HepG2 (cell line): ENCODE measurements at regions not wholly inside any gene's neighbourhood (a gene's known extent, or its start where the extent isn't known, plus 50 kb on each side); places are given as distances from the start of the nearest gene placed in this dataset.

ENCODE experiments used
- ATAC-seq: fragments of 200-7000 bp; cut with Tn5 transposase; 3 replicates; pipeline ENCODE4 v1.9.1; 2020; ENCODE audit warnings: mild to moderate bottlenecking, moderate library complexity
- BruUV-seq: library from RNA; stranded (reverse); fragments of 400-500 nt; replicated peaks from 2 replicates; lab custom pipeline; 2021; lab: Mats Ljungman, UMichigan
- CTCF ChIA-PET: fragments of 300-600 bp; formaldehyde crosslinking; extraction: SDS; loops from one replicate; lab custom pipeline; 2021; ENCODE audit warnings: low total read pairs, inconsistent platforms, low intra/inter-chr PET ratio; lab: Yijun Ruan, JAX
- POLR2A ChIA-PET: fragments of 350-600 bp; sonication (Branson Sonifier 250); formaldehyde crosslinking; loops from one replicate; lab custom pipeline; 2020; ENCODE audit warnings: antibody characterized with exemption, inconsistent platforms; lab: Yijun Ruan, JAX
- DNase-seq: peaks from one replicate; pipeline ENCODE4 v3.0.0-alpha.2; 2015; ENCODE audit warnings: low spot score
- FAIRE-seq: peaks from 3 replicates; lab custom pipeline; 2011; peaks lifted over from hg19 to GRCh38; lab: Jason Lieb, UNC
- H2AFZ ChIP-seq: one replicate; pipeline ENCODE4 v1.6.1; 2011; ENCODE audit warnings: low read length, inconsistent platforms
- H3K27ac ChIP-seq: fragments of 300-600 bp; 3 replicates; pipeline ENCODE4 v1.8.0; 2011; ENCODE audit warnings: mixed run types, mild to moderate bottlenecking, mixed read lengths, low read length, inconsistent platforms; ENCODE audit not compliant: insufficient read depth; ENCODE audit errors: extremely low read length
- H3K27me3 ChIP-seq, 2 experiments: fragments of 200-600 bp in 1 of 2; 2 replicates in 1 of 2; 3 replicates in 1 of 2; pipeline versions ENCODE4 v1.6.0 to v1.8.0; 2011; ENCODE audit warnings: low read length in 2 of 2, mild to moderate bottlenecking in 2 of 2, moderate library complexity in 2 of 2, inconsistent platforms in 1 of 2; ENCODE audit not compliant: insufficient read depth in 2 of 2, control insufficient read depth in 1 of 2
- H3K36me3 ChIP-seq, 2 experiments: fragments of 200-600 bp in 1 of 2; replicated peaks in 1 of 2; 2 replicates in 1 of 2; 3 replicates in 1 of 2; pipeline versions ENCODE4 v1.5.1 to v1.8.0; 2011; ENCODE audit warnings: low read length in 2 of 2, inconsistent platforms in 1 of 2; ENCODE audit not compliant: insufficient read depth in 2 of 2, control insufficient read depth in 1 of 2
- H3K4me1 ChIP-seq: 2 replicates; pipeline ENCODE4 v1.5.1; 2012; ENCODE audit warnings: low read length, inconsistent platforms; ENCODE audit not compliant: insufficient read depth
- H3K4me2 ChIP-seq: 2 replicates; pipeline ENCODE4 v1.6.0; 2011; ENCODE audit warnings: low read depth, low read length, inconsistent platforms
- H3K4me3 ChIP-seq, 3 experiments: fragments of 200-600 bp in 1 of 3; sonication (generic), shearing (Covaris generic) in 1 of 3; replicated peaks in 1 of 3; 2 replicates each; pipeline ENCODE4 v1.5.1; 2011 to 2016; ENCODE audit warnings: low read length in 3 of 3, inconsistent platforms in 2 of 3, low read depth in 2 of 3, mild to moderate bottlenecking in 2 of 3, control low read depth in 1 of 3, mixed read lengths in 1 of 3; ENCODE audit not compliant: insufficient read depth in 1 of 3
- H3K79me2 ChIP-seq: one replicate; pipeline ENCODE4 v1.6.1; 2011; ENCODE audit warnings: low read length, inconsistent platforms; ENCODE audit not compliant: insufficient read depth
- H3K9ac ChIP-seq: 2 replicates; pipeline ENCODE4 v1.6.0; 2011; ENCODE audit warnings: mild to moderate bottlenecking, low read depth, low read length, inconsistent platforms; ENCODE audit not compliant: insufficient read depth
- H3K9me3 ChIP-seq: 2 replicates; pipeline ENCODE4 v1.5.1; 2012; ENCODE audit warnings: mild to moderate bottlenecking, low read length
- H4K20me1 ChIP-seq: 2 replicates; pipeline ENCODE4 v1.6.0; 2011; ENCODE audit warnings: inconsistent platforms, mild to moderate bottlenecking, low read length, moderate library complexity; ENCODE audit not compliant: insufficient read depth
- CBX5 ChIP-seq: sonication (generic); formaldehyde crosslinking; IDR thresholded peaks from 2 replicates; pipeline ENCODE4 v1.4.0; 2020; ENCODE audit warnings: missing genetic modification reagents, borderline replicate concordance
- MYC ChIP-seq: sonication (generic); formaldehyde crosslinking; IDR thresholded peaks from 2 replicates; pipeline ENCODE4 v1.9.0; 2021; ENCODE audit warnings: missing genetic modification reagents, borderline replicate concordance
- RFX1 ChIP-seq: fragments of 450-650 bp; IDR thresholded peaks from 2 replicates; pipeline ENCODE4 v1.6.1; 2017
- TFDP2 ChIP-seq: sonication (generic); formaldehyde crosslinking; IDR thresholded peaks from 2 replicates; pipeline ENCODE4 v1.4.0; 2020; ENCODE audit warnings: missing genetic modification reagents
- ZNF546 ChIP-seq: sonication (generic); formaldehyde crosslinking; conservative IDR thresholded peaks from 2 replicates; pipeline ENCODE4 v1.8.1; 2023; ENCODE audit warnings: mild to moderate bottlenecking, missing genetic modification reagents
- ZSCAN5A ChIP-seq: sonication (generic); formaldehyde crosslinking; IDR thresholded peaks from 2 replicates; pipeline ENCODE4 v1.8.0; 2022; ENCODE audit warnings: mild to moderate bottlenecking, missing genetic modification reagents, borderline replicate concordance
- WGBS: methylation state at CpG from one replicate; pipeline ENCODE4 v1.1.6; 2017; ENCODE audit warnings: low lambda C conversion rate; 5-methylcytosine and 5-hydroxymethylcytosine counted together
- in situ Hi-C: cut with HindIII; loops from 2 replicates; pipeline ENCODE4 v1.10.0; 2017; ENCODE audit warnings: low pct_unique_long_range_greater_than_20kb; ENCODE audit not compliant: extremely low pct_ligation_motif_present
- intact Hi-C: fragments of 100-400 bp; cut with micrococcal nuclease; formaldehyde crosslinking; loops from one replicate; pipeline ENCODE4 v1.10.0; 2022; ENCODE audit not compliant: unreplicated experiment

- CTCF ChIA-PET, result no interaction called here
- intact Hi-C loops, result no loop called here
Observed at GRCh38 chr12:94039914-94040313, 108.5 kb upstream of the PLXNC1 start.

GRCh38 chr12:94041850-94042249 is 106.5 kb upstream of the PLXNC1 start:
- no peak for DNase-seq
- no peaks in the 10 kb centered on the region for H3K36me3 ChIP-seq
- ATAC-seq, result no peak
- no peaks in the 10 kb centered on the region for H3K4me1 ChIP-seq
- CTCF ChIA-PET, result no interaction called here
- POLR2A ChIA-PET, result no interaction called here
- no peak overlapping the region for H3K4me3 ChIP-seq
- in situ Hi-C loops, result no loop called here
- WGBS, result 17% methylated on average over 2 of the region's 3 CpGs
- TF ChIP-seq ZNF546 (CRISPR knock-in tag) (no peak), TFDP2 (no peak), MYC (no peak)
- H3K27me3 ChIP-seq, result no peaks in the 10 kb centered on the region; a peak in 1 of 5 replicates
- no peaks in the 10 kb centered on the region for H3K79me2 ChIP-seq
- FAIRE-seq, result no peak
- H4K20me1 ChIP-seq, result no peaks in the 10 kb centered on the region
- intact Hi-C loops, result no loop called here
- H3K4me2 ChIP-seq, result no peak overlapping the region
- no peak overlapping the region for H2AFZ ChIP-seq
- H3K27ac ChIP-seq, result no peak overlapping the region
- H3K9me3 ChIP-seq, result peaks cover 10% of the 10 kb centered on the region
- no peak overlapping the region for H3K9ac ChIP-seq
- no TSS peak for BruUV-seq

More at GRCh38 chr12:94039914-94040313, 108.5 kb upstream of the PLXNC1 start:
- ATAC-seq (no peak), FAIRE-seq (no peak), DNase-seq (no peak)
- Histone ChIP-seq H3K27me3 (no peaks in the 10 kb centered on the region; a peak in 1 of 5 replicates), H3K9me3 (peaks cover 10% of the 10 kb centered on the region), H3K4me3 (no peak overlapping the region), H3K4me1 (no peaks in the 10 kb centered on the region), H3K36me3 (no peaks in the 10 kb centered on the region), H4K20me1 (no peaks in the 10 kb centered on the region), H3K4me2 (no peak overlapping the region), H3K27ac (no peak overlapping the region), H3K9ac (no peak overlapping the region), H2AFZ (no peak overlapping the region), H3K79me2 (no peaks in the 10 kb centered on the region)
- 55% methylated on average over 5 of the region's 5 CpGs for WGBS
- in situ Hi-C loops, result no loop called here
- no TSS peak for BruUV-seq
- TF ChIP-seq CBX5 (CRISPR knock-in tag) (no peak), RFX1 (no peak), ZSCAN5A (no peak)
- POLR2A ChIA-PET, result no interaction called here
